SH-SY5Y (cell line): ENCODE measurements at regions not wholly inside any gene's neighbourhood (a gene's known extent, or its start where the extent isn't known, plus 50 kb on each side); places are given as distances from the start of the nearest gene placed in this dataset.

Source experiments
- GATA2 ChIP-seq: IDR thresholded peaks from 2 replicates; pipeline ENCODE4 v1.6.1; 2011; ENCODE audit warnings: mild to moderate bottlenecking, low read depth, low read length
- GATA3 ChIP-seq: IDR thresholded peaks from 2 replicates; pipeline ENCODE4 v1.6.1; 2011; ENCODE audit warnings: low read depth, mild to moderate bottlenecking, low read length, moderate library complexity

- no peak for TF ChIP-seq GATA2
- TF ChIP-seq GATA3 = no peak
Measured at GRCh38 chr13:106927421-106927820, 359.5 kb upstream of the ARGLU1 start.
